ENCODE measurements at regions not wholly inside any gene's neighbourhood (a gene's known extent, or its start where the extent isn't known, plus 50 kb on each side); places are given as distances from the start of the nearest gene placed in this dataset.

- no peaks in the 10 kb centered on the region for H3K9me3 Mint-ChIP-seq
- ATAC-seq (no peak), DNase-seq (ENCODE audit: low spot score in 2 of 2) (no peak)
- no peak overlapping the region for H3K27ac Mint-ChIP-seq
- no peaks in the 10 kb centered on the region for H3K36me3 Mint-ChIP-seq
Measured at GRCh38 chr2:117723483-117723882, 91.0 kb upstream of the DDX18 start.

- H3K9me3 Mint-ChIP-seq = no peaks in the 10 kb centered on the region
- no peak for DNase-seq (ENCODE audit: low spot score in 2 of 2)
- H3K27ac Mint-ChIP-seq = no peak overlapping the region
- no peak for ATAC-seq
- no peaks in the 10 kb centered on the region for H3K36me3 Mint-ChIP-seq
Measured at GRCh38 chr2:117723888-117724434, 90.5 kb upstream of the DDX18 start.

DNA sequence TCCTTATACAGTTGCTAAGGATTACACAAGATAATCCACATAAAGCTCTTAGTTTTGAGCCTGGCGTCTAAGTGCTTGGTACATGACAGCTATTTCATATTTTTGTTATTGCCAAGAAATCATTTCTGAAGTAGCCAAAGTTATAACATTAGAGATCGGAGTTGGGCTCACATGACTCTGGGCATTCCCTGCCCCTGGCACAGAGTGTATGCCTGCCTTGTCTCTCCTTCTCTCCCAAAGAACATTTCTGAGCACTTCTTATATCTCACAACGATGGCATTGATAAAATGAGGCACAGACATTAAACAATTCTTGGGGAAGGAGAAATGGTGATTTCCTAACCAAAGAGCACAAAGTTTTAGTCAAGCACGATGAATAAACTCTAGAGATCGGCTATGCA is 87.7 kb upstream of the DDX18 start:
- Mint-ChIP-seq H3K27ac (no peak overlapping the region), H3K36me3 (peaks cover 0 to 2% of the 10 kb centered on the region in 2 donors), H3K9me3 (peaks cover 0 to 4% of the 10 kb centered on the region in 2 donors)
- ATAC-seq (no peak), DNase-seq (ENCODE audit: low spot score in 2 of 2) (no peak)

DNA sequence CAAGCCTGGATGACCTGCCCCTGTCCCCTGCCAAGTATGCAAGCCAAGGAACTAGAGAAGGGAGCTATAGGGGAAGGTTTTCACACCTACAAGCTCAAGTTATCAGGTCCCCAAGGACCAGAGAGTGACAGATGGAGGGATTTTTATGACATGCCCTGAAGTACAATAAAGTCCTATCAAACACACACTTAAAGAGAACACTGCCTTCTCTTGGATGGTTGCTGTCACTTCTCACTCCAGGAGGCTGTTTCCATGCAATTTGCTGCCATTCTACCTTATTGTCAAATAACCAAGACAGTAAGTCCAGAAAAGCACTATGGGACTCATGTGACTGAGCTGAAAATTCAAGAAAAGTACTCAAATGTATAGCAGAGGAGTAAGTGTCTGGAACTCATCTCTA is 76.6 kb upstream of the DDX18 start:
- ATAC-seq = no peak
- Mint-ChIP-seq H3K36me3 (no peaks in the 10 kb centered on the region), H3K27ac (no peak overlapping the region), H3K9me3 (peaks cover 0 to 1% of the 10 kb centered on the region in 2 donors)
- DNase-seq (ENCODE audit: low spot score in 2 of 2) = no peak

- ATAC-seq (no peak), DNase-seq (ENCODE audit: low spot score in 2 of 2) (no peak)
- no peak overlapping the region for H3K27ac Mint-ChIP-seq
- no peaks in the 10 kb centered on the region for H3K9me3 Mint-ChIP-seq
- no peaks in the 10 kb centered on the region for H3K36me3 Mint-ChIP-seq
Measured at GRCh38 chr2:117738991-117739839, 75.3 kb upstream of the DDX18 start.

DNA sequence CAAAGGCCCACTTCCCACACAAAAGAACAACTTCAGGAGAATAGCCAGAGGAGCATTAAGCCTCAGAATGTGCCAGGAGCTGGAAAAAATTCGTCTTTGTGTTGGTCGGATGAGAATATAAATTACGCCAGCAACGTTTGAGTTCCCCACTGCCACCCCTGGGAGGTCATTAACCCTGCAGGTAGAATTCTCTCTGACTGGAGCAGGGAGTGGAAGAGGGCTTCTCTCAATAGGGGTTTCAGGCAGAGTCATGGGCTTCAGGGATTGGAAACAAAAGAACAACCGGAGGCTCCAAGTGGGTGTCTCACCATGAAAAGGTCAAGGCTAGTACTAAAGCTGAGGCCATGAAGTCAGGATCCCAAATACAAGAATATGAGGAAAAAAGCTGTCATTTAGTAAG is 69.0 kb upstream of the DDX18 start:
- no peaks in the 10 kb centered on the region for H3K36me3 Mint-ChIP-seq
- no peaks in the 10 kb centered on the region for H3K9me3 Mint-ChIP-seq
- no peak overlapping the region for H3K27ac Mint-ChIP-seq
- ATAC-seq (no peak), DNase-seq (ENCODE audit: low spot score in 2 of 2) (no peak)

DNA sequence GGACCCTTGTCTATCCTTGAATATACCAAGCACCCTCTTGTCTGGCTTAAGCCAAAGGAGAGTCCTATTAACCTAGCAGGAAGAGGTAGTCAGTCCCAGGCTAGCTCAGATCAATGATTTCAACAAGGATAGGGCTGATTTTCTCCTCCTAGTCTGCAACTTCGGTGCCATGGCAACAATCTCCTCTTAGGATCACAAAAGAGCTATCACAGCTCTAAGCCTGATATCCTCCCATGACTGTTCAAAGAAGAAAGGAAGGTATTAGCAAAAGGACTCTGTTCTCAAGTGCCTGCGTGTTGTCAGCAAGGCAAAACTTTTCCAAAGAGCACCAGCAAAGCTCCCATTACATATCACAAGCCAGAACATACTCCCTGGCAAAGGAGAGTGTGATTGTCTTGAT is 58.7 kb upstream of the DDX18 start:
- DNase-seq (ENCODE audit: low spot score in 2 of 2) (no peak), ATAC-seq (no peak)
- Mint-ChIP-seq H3K36me3 (no peaks in the 10 kb centered on the region), H3K27ac (no peak overlapping the region), H3K9me3 (peaks cover 6 to 11% of the 10 kb centered on the region in 2 donors)

DNA sequence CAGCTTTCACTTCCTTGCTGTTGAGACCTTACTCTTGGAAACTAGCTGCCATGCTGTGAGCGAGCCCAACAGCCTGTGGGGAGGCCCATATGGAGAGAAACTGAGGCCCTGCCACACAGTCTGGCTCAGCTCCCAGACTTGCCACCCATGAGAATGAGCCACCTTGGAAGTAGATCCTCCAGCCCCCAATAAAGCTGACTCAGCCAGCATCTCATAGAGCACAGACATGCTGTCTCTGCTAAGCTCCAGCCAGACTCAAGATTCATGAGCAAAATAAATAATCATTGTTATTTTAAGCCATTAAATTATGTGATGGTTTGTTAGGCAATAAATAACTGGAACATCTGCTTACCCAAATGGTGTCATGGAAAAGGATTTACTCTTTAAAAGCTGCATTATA is 53.6 kb upstream of the DDX18 start:
- Mint-ChIP-seq H3K36me3 (no peaks in the 10 kb centered on the region), H3K27ac (no peak overlapping the region), H3K9me3 (no peaks in the 10 kb centered on the region)
- DNase-seq (ENCODE audit: low spot score in 2 of 2) = no peak
- no peak for ATAC-seq

GRCh38 chr2:117762454-117762853 is 52.0 kb upstream of the DDX18 start:
- H3K27ac Mint-ChIP-seq = no peak overlapping the region
- ATAC-seq (no peak), DNase-seq (ENCODE audit: low spot score in 2 of 2) (no peak)
- no peaks in the 10 kb centered on the region for H3K36me3 Mint-ChIP-seq
- H3K9me3 Mint-ChIP-seq = no peaks in the 10 kb centered on the region

DNA sequence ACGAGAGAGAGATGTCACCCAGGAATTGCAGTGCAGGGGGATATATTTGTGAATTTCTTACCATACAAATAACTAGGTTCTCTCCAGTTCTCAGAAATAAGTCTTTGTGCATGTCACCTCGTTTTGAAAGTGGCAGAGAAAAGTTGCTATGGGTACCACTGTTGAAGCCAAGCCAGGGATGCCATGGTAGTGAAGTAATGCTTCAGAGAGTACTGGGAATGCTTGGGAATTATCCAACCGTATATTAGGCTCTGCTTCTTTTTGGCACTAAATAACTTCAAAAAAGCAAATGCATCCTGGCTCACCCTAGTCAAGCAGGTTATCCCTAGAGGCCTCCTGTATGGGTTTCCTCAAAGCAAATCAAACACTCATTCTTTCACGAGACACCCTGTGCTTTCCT is 50.7 kb upstream of the DDX18 start:
- H3K27ac Mint-ChIP-seq = no peak overlapping the region
- H3K9me3 Mint-ChIP-seq = no peaks in the 10 kb centered on the region
- ATAC-seq (no peak), DNase-seq (ENCODE audit: low spot score in 2 of 2) (no peak)
- H3K36me3 Mint-ChIP-seq = no peaks in the 10 kb centered on the region
